ENCODE measurements at regions not wholly inside any gene's neighbourhood (a gene's known extent, or its start where the extent isn't known, plus 50 kb on each side); places are given as distances from the start of the nearest gene placed in this dataset.

GRCh38 chr1:29767769-29768425, 531.6 kb downstream of the PTPRU start:
- no peak for TF ChIP-seq CTCF (IDR thresholded peaks at IDR 0.05)
- no peaks in the 10 kb centered on the region for H3K36me3 Mint-ChIP-seq (ENCODE audit: low read depth)
- no peaks in the 10 kb centered on the region for H3K4me1 Mint-ChIP-seq (ENCODE audit: low read depth)
- peaks cover 36% of the 10 kb centered on the region for H3K27me3 Mint-ChIP-seq (ENCODE audit: low read depth)
- H3K9me3 Mint-ChIP-seq (ENCODE audit: low read depth): peaks cover 11% of the 10 kb centered on the region
- no peak for DNase-seq (ENCODE audit: low spot score)
- H3K27ac Mint-ChIP-seq (ENCODE audit: unreplicated experiment): no peak overlapping the region
- H3K4me3 Mint-ChIP-seq (ENCODE audit: unreplicated experiment): no peak overlapping the region

- no peak for DNase-seq (ENCODE audit: low spot score)
- peaks cover 11% of the 10 kb centered on the region for H3K9me3 Mint-ChIP-seq (ENCODE audit: low read depth)
- TF ChIP-seq CTCF (IDR thresholded peaks at IDR 0.05): no peak
- H3K4me3 Mint-ChIP-seq (ENCODE audit: unreplicated experiment): no peak overlapping the region
- no peaks in the 10 kb centered on the region for H3K36me3 Mint-ChIP-seq (ENCODE audit: low read depth)
- no peaks in the 10 kb centered on the region for H3K4me1 Mint-ChIP-seq (ENCODE audit: low read depth)
- peaks cover 41% of the 10 kb centered on the region for H3K27me3 Mint-ChIP-seq (ENCODE audit: low read depth)
- H3K27ac Mint-ChIP-seq (ENCODE audit: unreplicated experiment): no peak overlapping the region
Observed at GRCh38 chr1:29767088-29767685, 530.9 kb downstream of the PTPRU start.

GRCh38 chr1:29762635-29763034, 526.3 kb downstream of the PTPRU start:
- H3K27me3 Mint-ChIP-seq (ENCODE audit: low read depth): peaks cover 50% of the 10 kb centered on the region
- TF ChIP-seq CTCF (IDR thresholded peaks at IDR 0.05): no peak
- H3K4me3 Mint-ChIP-seq (ENCODE audit: unreplicated experiment): no peak overlapping the region
- H3K9me3 Mint-ChIP-seq (ENCODE audit: low read depth): peaks cover 11% of the 10 kb centered on the region
- DNase-seq (ENCODE audit: low spot score): no peak
- H3K4me1 Mint-ChIP-seq (ENCODE audit: low read depth): no peaks in the 10 kb centered on the region
- H3K27ac Mint-ChIP-seq (ENCODE audit: unreplicated experiment): no peak overlapping the region
- H3K36me3 Mint-ChIP-seq (ENCODE audit: low read depth): no peaks in the 10 kb centered on the region

- no peak overlapping the region for H3K27ac Mint-ChIP-seq (ENCODE audit: unreplicated experiment)
- H3K27me3 Mint-ChIP-seq (ENCODE audit: low read depth): peaks cover 49% of the 10 kb centered on the region
- no peaks in the 10 kb centered on the region for H3K4me1 Mint-ChIP-seq (ENCODE audit: low read depth)
- no peaks in the 10 kb centered on the region for H3K36me3 Mint-ChIP-seq (ENCODE audit: low read depth)
- no peak for DNase-seq (ENCODE audit: low spot score)
- peaks cover 11% of the 10 kb centered on the region for H3K9me3 Mint-ChIP-seq (ENCODE audit: low read depth)
- TF ChIP-seq CTCF (IDR thresholded peaks at IDR 0.05): no peak
- no peak overlapping the region for H3K4me3 Mint-ChIP-seq (ENCODE audit: unreplicated experiment)
Observed at GRCh38 chr1:29761159-29761928, 525.0 kb downstream of the PTPRU start.

- peaks cover 11% of the 10 kb centered on the region for H3K9me3 Mint-ChIP-seq (ENCODE audit: low read depth)
- no peak overlapping the region for H3K27ac Mint-ChIP-seq (ENCODE audit: unreplicated experiment)
- peaks cover 45% of the 10 kb centered on the region for H3K27me3 Mint-ChIP-seq (ENCODE audit: low read depth)
- no peak for DNase-seq (ENCODE audit: low spot score)
- no peak overlapping the region for H3K4me3 Mint-ChIP-seq (ENCODE audit: unreplicated experiment)
- no peaks in the 10 kb centered on the region for H3K4me1 Mint-ChIP-seq (ENCODE audit: low read depth)
- H3K36me3 Mint-ChIP-seq (ENCODE audit: low read depth): no peaks in the 10 kb centered on the region
- no peak for TF ChIP-seq CTCF (IDR thresholded peaks at IDR 0.05)
Observed at GRCh38 chr1:29760067-29760564, 523.8 kb downstream of the PTPRU start.
